MM.1S (cell line): ENCODE measurements at regions not wholly inside any gene's neighbourhood (a gene's known extent, or its start where the extent isn't known, plus 50 kb on each side); places are given as distances from the start of the nearest gene placed in this dataset.

ENCODE experiments used
- DNase-seq: peaks from one replicate; pipeline ENCODE4 v3.0.0-alpha.2; 2015
- H2AFZ ChIP-seq: fragments of 300-600 bp; sonication (generic); 2 replicates; pipeline ENCODE4 v1.6.0; 2016; ENCODE audit warnings: antibody characterized with exemption, low read length
- H3F3A ChIP-seq: fragments of 300-600 bp; sonication (generic); 2 replicates; pipeline ENCODE4 v1.6.1; 2016; ENCODE audit warnings: mild to moderate bottlenecking, antibody characterized with exemption, low read length, moderate library complexity, mixed read lengths; ENCODE audit not compliant: insufficient read depth
- H3K27ac ChIP-seq: fragments of 300-600 bp; sonication (generic); 2 replicates; pipeline ENCODE4 v1.5.1; 2016; ENCODE audit warnings: mild to moderate bottlenecking, low read length
- H3K27me3 ChIP-seq: fragments of 300-600 bp; sonication (generic); replicated peaks from 2 replicates; pipeline ENCODE4 v1.6.0; 2016; ENCODE audit warnings: low read length; ENCODE audit not compliant: insufficient read depth
- H3K36me3 ChIP-seq: fragments of 300-600 bp; sonication (generic); replicated peaks from 2 replicates; pipeline ENCODE4 v1.6.1; 2016; ENCODE audit warnings: mild to moderate bottlenecking, low read length, mixed read lengths; ENCODE audit not compliant: insufficient read depth
- H3K4me1 ChIP-seq: fragments of 300-600 bp; sonication (generic); 2 replicates; pipeline ENCODE4 v1.6.1; 2016; ENCODE audit warnings: low read length, mixed read lengths
- H3K4me2 ChIP-seq: fragments of 300-600 bp; sonication (generic); 2 replicates; pipeline ENCODE4 v1.6.0; 2016; ENCODE audit warnings: low read depth, low read length
- H3K4me3 ChIP-seq: fragments of 300-600 bp; sonication (generic); 2 replicates; pipeline ENCODE4 v1.5.1; 2016; ENCODE audit warnings: low read length, mixed read lengths
- H3K79me2 ChIP-seq: fragments of 300-600 bp; sonication (generic); 2 replicates; pipeline ENCODE4 v1.6.1; 2016; ENCODE audit warnings: mixed run types, low read length, mixed read lengths
- H3K9ac ChIP-seq: fragments of 300-600 bp; sonication (generic); 2 replicates; pipeline ENCODE4 v1.6.1; 2016; ENCODE audit warnings: low read length, mixed read lengths
- H3K9me2 ChIP-seq: fragments of 300-600 bp; sonication (generic); replicated peaks from 2 replicates; pipeline ENCODE4 v1.6.1; 2016; ENCODE audit warnings: mild to moderate bottlenecking, low read length, mixed read lengths; ENCODE audit not compliant: insufficient read depth
- H3K9me3 ChIP-seq: fragments of 300-600 bp; sonication (generic); replicated peaks from 2 replicates; pipeline ENCODE4 v1.6.1; 2016; ENCODE audit warnings: mild to moderate bottlenecking, low read length, mixed read lengths; ENCODE audit not compliant: insufficient read depth
- H4K20me1 ChIP-seq: fragments of 300-600 bp; sonication (generic); 2 replicates; pipeline ENCODE4 v1.6.1; 2016; ENCODE audit warnings: mild to moderate bottlenecking, low read length, moderate library complexity, mixed read lengths; ENCODE audit not compliant: insufficient read depth
- EZH2 ChIP-seq: fragments of 300-600 bp; sonication (generic); optimal IDR thresholded peaks from 2 replicates; pipeline ENCODE3; 2017; ENCODE audit warnings: low read depth, mild to moderate bottlenecking, antibody characterized with exemption, low read length, mixed read lengths
- EZH2phosphoT487 ChIP-seq: fragments of 300-600 bp; sonication (generic); IDR thresholded peaks from 2 replicates; pipeline ENCODE4 v1.6.1; 2018; ENCODE audit warnings: antibody characterized with exemption, low read length
- TF ChIP-seq, protein P1 (sequence below): fragments of 300-600 bp; sonication (generic); IDR thresholded peaks from 2 replicates; pipeline ENCODE4 v1.5.1; 2016; ENCODE audit warnings: antibody characterized with exemption, low read length, mixed read lengths

DNA sequence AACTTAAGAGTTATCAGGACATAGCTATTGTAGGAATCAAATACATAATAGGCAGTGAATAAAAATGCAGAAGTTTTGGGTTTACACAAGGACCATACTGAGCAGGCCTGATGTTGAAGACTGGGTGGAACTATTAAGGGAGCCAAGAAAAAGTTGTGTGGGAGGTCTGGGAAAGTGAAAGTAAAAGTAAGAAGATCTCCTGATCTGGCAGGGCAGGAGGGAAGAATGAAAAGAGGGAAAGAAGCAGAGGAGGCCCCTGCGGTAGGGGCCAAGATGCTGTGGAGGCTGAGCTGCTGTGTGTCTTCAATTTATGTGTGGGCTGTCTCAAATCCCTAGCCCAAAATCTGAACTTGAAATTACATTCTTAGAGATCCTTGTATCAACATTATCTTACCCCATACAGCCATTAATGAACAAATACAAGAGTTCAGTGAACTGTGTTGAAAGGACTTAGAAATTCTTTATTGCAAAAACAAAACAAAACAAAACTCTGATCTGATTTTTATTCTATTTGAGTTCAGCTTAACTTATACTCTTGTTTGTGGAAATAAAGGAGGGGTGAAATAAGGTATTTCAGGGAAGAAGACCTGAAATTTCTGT, 1183.8 kb downstream of the HACE1 start:
- Histone ChIP-seq H2AFZ (no peak overlapping the region), H3K9me3 (no peaks in the 10 kb centered on the region), H4K20me1 (no peaks in the 10 kb centered on the region), H3K79me2 (no peaks in the 10 kb centered on the region), H3K9ac (no peak overlapping the region), H3K27me3 (no peaks in the 10 kb centered on the region), H3K9me2 (no peaks in the 10 kb centered on the region), H3K4me1 (no peaks in the 10 kb centered on the region), H3F3A (no peaks in the 10 kb centered on the region), H3K4me2 (no peak overlapping the region; the same call in 1 of the 2 replicates), H3K36me3 (no peaks in the 10 kb centered on the region), H3K27ac (no peak overlapping the region), H3K4me3 (no peak overlapping the region)
- TF ChIP-seq EZH2 (no peak), EZH2phosphoT487 (no peak)
- TF ChIP-seq, protein P1, sequence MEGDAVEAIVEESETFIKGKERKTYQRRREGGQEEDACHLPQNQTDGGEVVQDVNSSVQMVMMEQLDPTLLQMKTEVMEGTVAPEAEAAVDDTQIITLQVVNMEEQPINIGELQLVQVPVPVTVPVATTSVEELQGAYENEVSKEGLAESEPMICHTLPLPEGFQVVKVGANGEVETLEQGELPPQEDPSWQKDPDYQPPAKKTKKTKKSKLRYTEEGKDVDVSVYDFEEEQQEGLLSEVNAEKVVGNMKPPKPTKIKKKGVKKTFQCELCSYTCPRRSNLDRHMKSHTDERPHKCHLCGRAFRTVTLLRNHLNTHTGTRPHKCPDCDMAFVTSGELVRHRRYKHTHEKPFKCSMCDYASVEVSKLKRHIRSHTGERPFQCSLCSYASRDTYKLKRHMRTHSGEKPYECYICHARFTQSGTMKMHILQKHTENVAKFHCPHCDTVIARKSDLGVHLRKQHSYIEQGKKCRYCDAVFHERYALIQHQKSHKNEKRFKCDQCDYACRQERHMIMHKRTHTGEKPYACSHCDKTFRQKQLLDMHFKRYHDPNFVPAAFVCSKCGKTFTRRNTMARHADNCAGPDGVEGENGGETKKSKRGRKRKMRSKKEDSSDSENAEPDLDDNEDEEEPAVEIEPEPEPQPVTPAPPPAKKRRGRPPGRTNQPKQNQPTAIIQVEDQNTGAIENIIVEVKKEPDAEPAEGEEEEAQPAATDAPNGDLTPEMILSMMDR: no peak
- peak; percentile 7 for DNase-seq

DNA sequence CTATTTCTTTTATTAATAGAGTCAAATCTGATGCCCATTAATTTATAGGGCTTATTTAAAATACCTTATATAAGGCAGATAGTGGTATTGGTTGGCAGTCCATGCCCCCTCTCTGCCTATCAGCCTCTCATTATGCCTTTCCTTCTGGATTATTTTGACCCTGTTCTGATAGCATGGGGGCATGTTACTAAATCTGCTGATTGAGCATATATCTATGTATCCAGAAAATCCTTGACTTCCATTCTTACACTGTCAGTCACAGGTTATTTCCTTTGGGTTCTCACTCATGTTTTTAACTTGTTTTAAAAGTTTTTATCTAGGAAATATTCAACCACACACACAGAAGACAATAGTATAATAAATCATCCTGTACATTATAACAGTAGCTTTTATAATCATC, 1184.9 kb downstream of the HACE1 start:
- no peaks in the 10 kb centered on the region for H3K4me1 ChIP-seq
- H4K20me1 ChIP-seq: no peaks in the 10 kb centered on the region
- H3K27ac ChIP-seq: no peak overlapping the region
- no peaks in the 10 kb centered on the region for H3F3A ChIP-seq
- no peak overlapping the region for H3K4me2 ChIP-seq
- H3K9me2 ChIP-seq: no peaks in the 10 kb centered on the region
- H3K36me3 ChIP-seq: no peaks in the 10 kb centered on the region
- H3K27me3 ChIP-seq: no peaks in the 10 kb centered on the region
- H3K4me3 ChIP-seq: no peak overlapping the region
- H3K79me2 ChIP-seq: no peaks in the 10 kb centered on the region
- no peaks in the 10 kb centered on the region for H3K9me3 ChIP-seq
- TF ChIP-seq EZH2 (no peak), EZH2phosphoT487 (no peak)
- TF ChIP-seq, protein P1: no peak
- no peak overlapping the region for H3K9ac ChIP-seq
- H2AFZ ChIP-seq: no peak overlapping the region
- no peak for DNase-seq

DNA sequence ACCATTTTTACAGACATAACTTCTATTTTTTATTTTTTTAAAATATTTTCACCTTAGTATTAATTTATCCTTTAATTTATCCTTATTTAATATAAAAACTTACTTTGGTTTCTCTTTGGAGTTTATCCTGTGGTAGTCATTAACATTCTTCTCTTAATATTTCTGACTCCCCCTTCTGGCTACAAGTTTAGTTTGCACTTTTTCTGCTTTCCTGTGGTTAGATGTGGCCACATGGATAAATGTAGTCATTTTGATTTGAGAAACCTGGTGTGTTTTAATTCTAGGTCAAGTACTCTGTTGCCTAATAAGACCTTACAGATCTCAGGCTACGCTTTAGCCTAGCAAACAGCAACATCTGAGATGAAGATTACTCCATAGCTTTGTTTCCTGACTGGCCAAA, 1187.5 kb downstream of the HACE1 start:
- H3K27ac ChIP-seq: no peak overlapping the region
- H3K36me3 ChIP-seq: no peaks in the 10 kb centered on the region
- H4K20me1 ChIP-seq: no peaks in the 10 kb centered on the region
- no peak overlapping the region for H3K4me3 ChIP-seq
- no peaks in the 10 kb centered on the region for H3K79me2 ChIP-seq
- DNase-seq: peak; percentile 27
- no peaks in the 10 kb centered on the region for H3K9me2 ChIP-seq
- no peak overlapping the region for H3K4me2 ChIP-seq
- no peak overlapping the region for H3K9ac ChIP-seq
- no peak overlapping the region for H2AFZ ChIP-seq
- H3K9me3 ChIP-seq: no peaks in the 10 kb centered on the region
- no peaks in the 10 kb centered on the region for H3K27me3 ChIP-seq
- no peaks in the 10 kb centered on the region for H3K4me1 ChIP-seq
- H3F3A ChIP-seq: no peaks in the 10 kb centered on the region
- TF ChIP-seq, protein P1: peak; percentile 11; the same call in 1 of the 2 replicates
- no peak for TF ChIP-seq EZH2phosphoT487
